PFSK-1 (cell line): ENCODE measurements at regions not wholly inside any gene's neighbourhood (a gene's known extent, or its start where the extent isn't known, plus 50 kb on each side); places are given as distances from the start of the nearest gene placed in this dataset.
A peak's percentile ranks its signal among the peaks of the same experiment; 100 is the strongest.

Experiments
- FOXP2 ChIP-seq: optimal IDR thresholded peaks from 2 replicates; pipeline ENCODE3; 2011; ENCODE audit warnings: borderline replicate concordance, control low read depth, inconsistent platforms; ENCODE audit not compliant: insufficient read depth; ENCODE audit errors: extremely low read length, extremely low read depth
- POLR2AphosphoS5 ChIP-seq: IDR thresholded peaks from 2 replicates; pipeline ENCODE4 v1.6.1; 2012; ENCODE audit warnings: low read depth, mild to moderate bottlenecking, control low read depth, low read length, moderate library complexity
- REST ChIP-seq, 2 experiments: IDR thresholded peaks; 2 replicates each; pipeline versions ENCODE4 v1.6.1 to v1.8.0; 2011 to 2012; ENCODE audit warnings: low read depth in 2 of 2, low read length in 2 of 2, control low read depth in 1 of 2, inconsistent platforms in 1 of 2, mild to moderate bottlenecking in 1 of 2, moderate library complexity in 1 of 2; ENCODE audit not compliant: insufficient read depth in 1 of 2
- SIN3A ChIP-seq: IDR thresholded peaks from 2 replicates; pipeline ENCODE4 v1.6.1; 2012; ENCODE audit warnings: mild to moderate bottlenecking, low read length, moderate library complexity, borderline replicate concordance; ENCODE audit not compliant: insufficient read depth
- TAF1 ChIP-seq: IDR thresholded peaks from 2 replicates; pipeline ENCODE4 v1.6.1; 2012; ENCODE audit warnings: low read length, control low read depth, borderline replicate concordance; ENCODE audit not compliant: insufficient read depth

- TF ChIP-seq POLR2AphosphoS5 (no peak), SIN3A (no peak)
These were observed 60.1 kb upstream of the DLX2 start for GRCh38 chr2:172162739-172163336.

DNA sequence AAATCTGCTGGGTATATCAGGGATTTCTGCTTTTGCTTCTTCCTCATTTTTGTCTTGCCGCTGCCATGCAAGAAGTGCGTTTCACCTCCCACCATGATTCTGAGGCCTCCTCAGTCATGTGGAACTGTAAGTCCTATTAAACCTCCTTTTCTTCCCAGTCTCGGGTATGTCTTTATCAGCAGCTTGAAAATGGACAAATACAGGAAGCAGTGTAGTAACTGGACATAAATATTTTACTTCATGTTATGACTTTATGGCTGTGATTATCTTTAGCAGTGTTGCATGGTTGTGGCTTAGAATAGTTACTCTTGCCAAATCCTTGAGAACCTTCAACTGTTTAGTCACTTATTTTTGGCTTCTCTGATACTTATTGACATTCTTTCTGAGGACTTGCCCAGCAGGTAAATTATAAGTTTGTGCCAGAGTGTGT is 66.2 kb upstream of the DLX2 start:
- TF ChIP-seq SIN3A (no peak), TAF1 (no peak), POLR2AphosphoS5 (no peak), REST (IDR thresholded peaks at IDR 0.05; ENCODE audit: insufficient read depth in 1 of 2, low read depth in 2 of 2, low read length in 2 of 2) (no peak), FOXP2 (no peak)

GRCh38 chr2:172169611-172170010 is 66.9 kb upstream of the DLX2 start:
- TF ChIP-seq SIN3A (no peak), FOXP2 (no peak), TAF1 (no peak), POLR2AphosphoS5 (no peak), REST (IDR thresholded peaks at IDR 0.05; ENCODE audit: insufficient read depth in 1 of 2, low read depth in 2 of 2, low read length in 2 of 2) (no peak)

DNA sequence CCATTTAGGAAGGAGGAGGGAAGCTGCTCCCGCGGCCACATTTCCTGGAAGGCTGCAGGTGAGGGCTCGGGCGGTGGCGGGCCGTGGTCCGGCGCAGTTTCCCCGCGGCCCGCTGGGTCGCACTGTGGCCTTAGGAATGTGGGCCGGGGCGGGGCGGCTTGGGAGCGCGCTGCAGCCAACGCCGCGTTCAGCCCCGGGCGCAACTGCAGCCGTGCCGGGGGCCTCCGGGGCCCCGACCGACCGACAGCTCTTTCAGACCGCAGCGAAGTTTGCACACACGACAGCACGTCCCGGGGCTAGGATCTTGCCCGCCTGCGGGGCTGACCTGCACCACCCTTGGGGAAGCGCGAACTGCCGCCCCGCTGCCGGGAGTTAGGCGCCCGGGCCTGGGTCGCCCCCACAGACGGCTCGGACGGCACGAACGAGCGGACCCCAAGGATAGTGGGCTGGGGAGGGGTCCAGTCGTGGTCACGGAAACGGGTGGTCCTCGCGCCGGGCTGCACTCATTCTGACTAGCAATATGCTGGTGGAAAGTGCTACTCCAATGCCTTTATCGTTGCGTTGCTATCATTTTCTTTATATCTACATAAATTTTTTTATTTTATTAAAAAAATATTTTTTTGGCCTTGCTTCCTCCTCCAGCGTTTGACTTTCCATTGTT is 69.9 kb upstream of the DLX2 start:
- TF ChIP-seq TAF1 (no peak), FOXP2 (peak; percentile 67), POLR2AphosphoS5 (no peak), REST (IDR thresholded peaks at IDR 0.05; ENCODE audit: insufficient read depth in 1 of 2, low read depth in 2 of 2, low read length in 2 of 2) (no peak)

GRCh38 chr2:172173174-172173706 is 70.5 kb upstream of the DLX2 start:
- TF ChIP-seq TAF1, result no peak
- TF ChIP-seq REST (IDR thresholded peaks at IDR 0.05; ENCODE audit: insufficient read depth in 1 of 2, low read depth in 2 of 2, low read length in 2 of 2), result no peak
- no peak for TF ChIP-seq POLR2AphosphoS5
- no peak for TF ChIP-seq FOXP2
- TF ChIP-seq SIN3A, result no peak
